Kasumi-1 (cell line): ENCODE measurements at regions not wholly inside any gene's neighbourhood (a gene's known extent, or its start where the extent isn't known, plus 50 kb on each side); places are given as distances from the start of the nearest gene placed in this dataset.

ENCODE experiments used
- DNase-seq, 2 experiments: peaks; one replicate each; lab custom pipeline; 2025; lab: John Stamatoyannopoulos, UW

- DNase-seq: no peak
Measured at GRCh38 chr16:79370736-79371135, 229.8 kb downstream of the MAF start.

GRCh38 chr16:79369796-79370195 is 230.7 kb downstream of the MAF start:
- no peak for DNase-seq

GRCh38 chr16:79367822-79368221 is 232.7 kb downstream of the MAF start:
- DNase-seq: no peak

GRCh38 chr16:79366635-79367034 is 233.9 kb downstream of the MAF start:
- DNase-seq: no peak

GRCh38 chr16:79365702-79366101 is 234.8 kb downstream of the MAF start:
- no peak for DNase-seq

GRCh38 chr16:79363484-79363883 is 237.1 kb downstream of the MAF start:
- no peak for DNase-seq

- no peak for DNase-seq
Measured at GRCh38 chr16:79363035-79363434, 237.5 kb downstream of the MAF start.

GRCh38 chr16:79362300-79362970 is 238.1 kb downstream of the MAF start:
- DNase-seq: no peak

- DNase-seq: no peak
Measured at GRCh38 chr16:79361132-79361751, 239.3 kb downstream of the MAF start.

- no peak for DNase-seq
Measured at GRCh38 chr16:79360267-79360666, 240.3 kb downstream of the MAF start.

- no peak for DNase-seq
Measured at GRCh38 chr16:79359082-79359481, 241.5 kb downstream of the MAF start.

- DNase-seq: no peak
Measured at GRCh38 chr16:79358188-79358587, 242.3 kb downstream of the MAF start.

- DNase-seq: no peak
Measured at GRCh38 chr16:79355600-79356358, 244.8 kb downstream of the MAF start.

- DNase-seq: no peak
Measured at GRCh38 chr16:79351927-79352326, 248.6 kb downstream of the MAF start.

- no peak for DNase-seq
Measured at GRCh38 chr16:79349803-79350202, 250.7 kb downstream of the MAF start.

- DNase-seq: no peak
Measured at GRCh38 chr16:79348521-79349306, 251.8 kb downstream of the MAF start.

GRCh38 chr16:79347277-79347676 is 253.3 kb downstream of the MAF start:
- DNase-seq: no peak

- no peak for DNase-seq
Measured at GRCh38 chr16:79339863-79340262, 260.7 kb downstream of the MAF start.

GRCh38 chr16:79337906-79338305 is 262.6 kb downstream of the MAF start:
- no peak for DNase-seq

- DNase-seq: no peak
Measured at GRCh38 chr16:79336437-79337229, 263.9 kb downstream of the MAF start.

- no peak for DNase-seq
Measured at GRCh38 chr16:79334127-79334526, 266.4 kb downstream of the MAF start.

GRCh38 chr16:79331066-79331465 is 269.5 kb downstream of the MAF start:
- no peak for DNase-seq
